DMS114 treated with DMSO at 0.1 percent for 48 hours (cell line): ENCODE measurements at regions not wholly inside any gene's neighbourhood (a gene's known extent, or its start where the extent isn't known, plus 50 kb on each side); places are given as distances from the start of the nearest gene placed in this dataset.
"Not testable (repeated sequence)": the region's sequence is repeated elsewhere in the genome, so short reads cannot be mapped to it uniquely, and the experiment has no call there.

Source experiments
- DNase-seq: peaks from one replicate; lab custom pipeline; 2025; ENCODE audit not compliant: unreplicated experiment; lab: John Stamatoyannopoulos, UW

DNA sequence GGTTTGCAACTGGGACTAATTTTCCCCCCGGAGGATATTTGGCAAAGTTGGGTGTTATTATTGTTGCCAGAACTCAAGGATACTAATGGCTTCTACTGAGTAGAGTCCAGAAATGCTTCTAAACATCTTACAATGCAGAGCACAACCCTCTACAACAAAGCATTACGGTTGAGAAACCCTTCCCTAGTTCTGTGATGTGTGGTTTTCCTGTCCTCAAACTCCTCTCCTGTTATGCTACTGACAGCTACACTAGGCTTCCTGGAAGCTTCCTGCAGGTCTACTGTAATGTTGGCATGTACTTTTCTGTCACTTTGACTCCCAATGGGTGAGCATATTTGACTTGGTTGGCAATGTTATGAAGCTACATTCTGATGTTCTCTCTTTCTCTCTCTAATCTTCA lies 1656.9 kb downstream of the MRPL39 start:
- DNase-seq: no peak

DNA sequence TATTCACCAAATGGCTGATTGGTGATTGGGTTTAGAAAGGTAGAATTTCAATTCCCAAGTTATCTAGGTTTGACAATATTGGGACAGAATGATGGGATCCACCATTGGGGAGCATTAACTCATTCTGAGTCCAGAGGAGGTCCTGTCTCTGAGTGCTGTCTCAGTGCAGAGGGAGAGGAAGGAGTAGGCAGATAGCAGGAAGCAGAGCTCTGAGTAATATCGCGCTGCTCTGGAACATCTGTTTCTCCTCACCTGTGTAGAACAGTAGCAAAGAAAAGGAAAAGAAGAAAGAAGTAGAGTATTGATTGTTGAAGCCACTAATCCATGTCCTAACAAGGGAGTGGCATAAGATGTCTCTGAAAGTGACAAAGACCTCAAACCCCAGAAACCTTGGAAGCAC lies 1657.8 kb downstream of the MRPL39 start:
- no peak for DNase-seq

DNA sequence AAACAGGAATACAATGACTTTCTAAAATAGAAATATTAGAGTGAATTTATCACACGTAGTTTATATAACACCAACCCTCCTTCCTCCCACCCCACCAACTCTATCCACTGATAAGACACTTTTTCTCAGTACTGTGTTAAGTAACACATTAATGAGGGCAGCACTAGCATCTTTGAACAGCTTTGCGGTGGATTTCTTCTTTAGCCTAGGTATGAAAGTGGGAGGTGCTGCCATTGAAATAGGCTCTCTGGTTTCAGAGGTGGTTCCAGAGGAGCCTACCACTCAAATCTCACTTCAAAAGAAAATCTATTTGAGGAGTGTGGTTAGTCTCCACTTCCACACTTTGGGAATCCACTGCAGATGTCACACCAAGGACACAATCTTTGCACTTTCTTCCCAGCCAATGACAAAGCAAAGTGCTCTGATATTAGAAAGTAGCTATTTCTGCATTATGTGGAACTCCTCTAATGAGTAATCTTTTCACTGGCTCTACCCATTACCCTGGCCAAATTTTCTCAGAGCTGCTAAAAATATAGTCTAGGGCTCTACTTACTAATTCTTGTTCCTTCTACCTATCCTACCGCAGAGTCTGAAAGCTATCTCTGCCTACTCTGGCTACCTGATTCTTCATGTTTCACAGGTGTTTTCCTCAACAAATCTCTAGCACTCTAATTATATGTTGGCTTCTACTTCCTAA lies 1667.8 kb downstream of the MRPL39 start:
- DNase-seq: no peak

GRCh38 chr21:23936991-23937390 lies 1670.3 kb downstream of the MRPL39 start:
- DNase-seq: no peak

DNA sequence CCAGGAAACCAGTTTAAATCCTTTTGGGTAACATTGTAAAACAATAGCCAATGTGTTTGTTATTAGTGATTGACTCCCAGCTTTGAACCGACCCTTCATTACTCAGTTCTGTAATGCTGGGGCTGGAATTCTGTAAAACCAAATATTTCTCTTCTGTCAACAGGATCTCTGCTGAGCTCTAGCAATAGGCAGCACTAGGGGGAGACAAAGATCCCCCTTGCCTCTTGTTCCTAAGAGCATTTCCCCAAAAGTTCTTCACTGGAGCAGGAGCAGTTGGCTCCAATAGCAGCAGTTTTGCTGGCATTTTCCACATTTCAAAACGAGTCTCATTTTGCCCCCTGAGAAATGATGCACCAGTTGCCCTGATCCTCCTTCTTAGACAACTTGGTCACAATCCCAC lies 1671.1 kb downstream of the MRPL39 start:
- no peak for DNase-seq

DNA sequence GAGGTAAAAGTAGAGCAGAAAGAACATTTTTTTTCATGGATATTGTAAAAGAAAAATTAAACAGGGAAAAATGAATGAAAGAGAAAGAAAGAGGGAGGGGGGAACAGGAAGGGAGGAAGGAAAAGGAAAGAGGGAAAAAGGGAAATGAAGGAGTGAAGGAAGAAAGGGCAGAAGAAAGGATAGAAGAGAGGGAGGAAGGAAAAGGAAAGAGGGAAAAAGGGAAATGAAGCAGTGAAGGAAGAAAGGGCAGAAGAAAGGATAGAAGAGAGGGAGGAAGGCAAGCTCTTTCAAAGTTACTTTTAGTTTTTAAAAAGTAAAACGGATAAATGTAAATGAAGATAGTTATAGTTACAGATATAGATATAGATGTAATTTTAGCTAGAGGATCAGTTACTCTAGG lies 1676.7 kb downstream of the MRPL39 start:
- DNase-seq: no peak

- not testable (repeated sequence) for DNase-seq
These were observed 1680.9 kb downstream of the MRPL39 start for GRCh38 chr21:23926430-23926829.

DNA sequence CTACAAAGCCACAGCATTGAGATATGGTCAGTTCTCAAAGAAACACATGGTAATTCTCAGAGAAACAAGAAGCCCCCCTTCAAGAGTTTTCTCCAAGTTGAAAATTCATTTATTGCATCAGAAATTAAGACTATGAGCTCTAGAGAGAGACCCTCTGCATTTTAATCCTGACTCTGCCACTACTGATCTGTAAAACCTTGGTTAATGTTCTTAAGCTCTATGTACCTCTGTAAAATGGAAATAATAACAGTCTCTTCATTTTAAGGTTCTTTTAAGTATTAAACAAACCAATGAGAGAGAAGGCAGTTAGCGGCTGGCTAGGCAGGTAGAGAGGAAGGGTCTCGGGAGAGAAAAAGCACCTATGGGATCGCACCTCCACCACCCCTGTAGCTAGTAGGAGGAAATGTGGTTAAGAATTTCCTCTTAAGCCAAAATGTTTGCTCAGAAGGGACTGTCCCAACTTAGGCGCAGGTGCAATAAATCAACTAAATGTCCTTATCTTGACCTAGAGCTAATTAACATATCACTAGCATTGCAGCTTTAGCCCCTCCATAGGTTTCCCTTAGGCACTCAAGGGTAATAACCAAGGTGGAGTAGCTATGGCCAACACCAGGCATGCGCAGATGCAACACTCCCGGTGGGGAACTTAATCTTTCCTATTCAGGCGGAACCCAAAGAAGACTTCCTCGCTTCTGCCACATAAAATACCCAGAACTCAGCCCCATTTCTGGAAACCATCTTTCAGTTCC lies 1685.4 kb downstream of the MRPL39 start:
- DNase-seq: no peak

DNA sequence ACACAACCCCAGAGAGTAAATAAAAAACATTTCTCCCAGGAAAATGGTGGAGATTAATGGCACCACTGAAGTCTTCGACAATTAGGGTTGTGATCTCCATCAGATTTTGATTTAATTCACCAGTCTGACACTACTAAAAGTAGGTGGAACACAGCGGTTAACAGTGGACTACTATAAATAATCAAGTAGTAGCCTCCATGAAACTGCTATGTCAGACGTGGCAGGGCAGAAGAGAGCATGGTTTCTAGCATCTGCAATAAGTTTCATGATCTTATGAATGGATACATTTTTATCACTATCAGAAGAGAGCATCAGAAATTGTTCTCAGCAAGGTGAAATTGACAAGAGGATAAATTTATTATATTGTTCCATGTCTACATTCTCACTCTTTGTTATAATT lies 1706.6 kb downstream of the MRPL39 start:
- DNase-seq: no peak

DNA sequence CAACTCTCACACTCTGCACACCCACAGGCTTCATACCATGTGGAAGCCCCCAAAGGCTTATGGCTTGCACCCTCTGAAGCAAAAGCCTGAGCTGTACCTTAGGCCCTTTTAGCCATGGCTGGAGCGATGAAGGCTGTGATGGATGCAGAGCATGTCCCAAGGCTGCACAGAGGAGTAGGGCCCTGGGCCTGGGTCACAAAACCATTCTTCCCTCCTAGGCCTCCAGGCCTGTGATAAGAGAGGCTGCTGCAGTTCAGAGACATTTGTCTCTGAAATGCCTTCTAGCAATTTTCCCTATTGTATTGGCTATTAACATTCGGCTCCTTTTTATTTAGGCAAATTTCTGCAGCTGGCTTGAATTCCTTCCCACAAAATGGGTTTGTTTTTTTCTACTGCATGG lies 1707.7 kb downstream of the MRPL39 start:
- no peak for DNase-seq

DNA sequence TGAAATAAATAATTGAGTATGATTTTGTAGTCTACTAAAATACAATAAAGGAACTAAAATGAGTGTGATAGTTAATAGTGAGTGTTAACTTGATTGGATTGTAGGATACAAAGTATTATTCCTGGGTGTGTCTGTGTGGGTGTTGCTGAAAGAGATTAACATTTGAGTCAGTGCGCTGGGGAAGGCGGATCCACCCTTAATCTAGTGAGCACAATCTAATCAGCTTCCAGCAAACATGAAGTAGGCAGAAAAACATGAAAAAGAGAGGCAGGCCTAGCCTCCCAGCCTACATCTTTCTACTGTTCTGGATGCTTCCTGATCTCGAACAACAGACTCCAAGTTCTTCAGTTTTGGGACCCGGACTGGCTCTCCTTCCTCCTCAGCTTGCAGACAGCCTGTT lies 1716.6 kb downstream of the MRPL39 start:
- DNase-seq: no peak

DNA sequence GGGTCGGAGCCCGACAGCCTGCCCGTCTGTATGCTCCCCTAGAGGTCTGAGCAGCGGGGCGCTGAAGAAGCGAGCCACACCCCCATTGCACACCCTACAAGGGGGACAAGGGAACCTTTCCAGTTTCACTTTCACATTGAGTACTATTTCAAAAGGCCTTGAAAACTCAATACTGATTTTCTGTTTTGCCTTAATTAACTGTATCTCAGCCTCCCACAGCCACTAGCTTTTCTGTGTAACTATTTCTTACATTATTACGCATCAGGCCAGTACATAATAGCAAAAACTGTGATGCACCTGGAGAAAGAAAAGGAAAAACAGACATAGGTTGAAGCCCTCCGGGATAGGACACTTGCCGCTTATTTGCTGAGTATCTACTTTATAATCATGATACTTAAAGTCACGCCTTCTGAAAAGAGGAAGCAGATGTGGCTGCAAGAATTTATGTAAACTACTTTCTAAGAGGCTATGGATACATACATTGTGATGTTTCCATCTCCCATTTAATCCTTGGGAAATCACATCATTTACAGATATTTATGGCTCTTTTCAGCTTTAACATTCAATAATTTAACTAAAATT lies 1719.5 kb downstream of the MRPL39 start:
- DNase-seq: no peak

GRCh38 chr21:23886828-23887724 lies 1720.2 kb downstream of the MRPL39 start:
- DNase-seq: no peak

DNA sequence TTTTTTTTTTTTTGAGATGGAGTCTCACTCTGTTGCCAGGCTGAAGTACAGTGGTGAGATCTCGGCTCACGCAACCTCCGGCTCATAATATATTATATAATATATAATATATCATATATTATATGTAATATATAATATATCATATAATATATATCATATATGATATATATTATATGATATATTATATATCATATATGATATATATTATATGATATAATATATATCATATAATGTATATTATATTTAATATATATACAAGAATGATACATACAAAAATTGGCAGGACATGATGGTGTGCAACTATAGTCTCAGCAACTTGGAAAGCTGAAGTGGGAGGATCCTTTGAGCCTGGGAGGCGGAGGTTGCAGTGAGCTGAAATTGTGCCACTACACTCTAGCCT lies 1725.5 kb downstream of the MRPL39 start:
- no peak for DNase-seq

- no peak for DNase-seq
These were observed 1730.2 kb downstream of the MRPL39 start for GRCh38 chr21:23876925-23877558.

DNA sequence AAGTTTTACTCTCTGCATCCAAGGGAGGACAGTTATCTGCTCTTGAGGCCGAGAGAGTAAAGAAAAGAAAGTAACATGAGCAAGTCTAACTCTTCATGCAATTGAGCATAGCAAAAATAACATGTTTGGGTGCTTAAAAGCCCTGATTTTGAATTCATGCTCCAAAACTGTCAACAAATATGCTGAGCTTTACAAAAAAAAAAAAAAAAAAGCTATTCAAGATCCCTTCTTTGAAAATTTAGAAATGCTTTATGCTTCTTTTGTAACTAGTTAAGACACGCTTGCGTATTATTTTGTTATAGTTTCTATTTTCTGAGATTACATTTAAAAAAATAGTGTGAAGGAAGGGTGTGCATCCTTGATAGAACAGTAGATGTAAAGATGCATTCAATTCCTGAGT lies 1733.0 kb downstream of the MRPL39 start:
- DNase-seq: no peak

- DNase-seq: no peak
These were observed 1745.3 kb downstream of the MRPL39 start for GRCh38 chr21:23861911-23862504.

DNA sequence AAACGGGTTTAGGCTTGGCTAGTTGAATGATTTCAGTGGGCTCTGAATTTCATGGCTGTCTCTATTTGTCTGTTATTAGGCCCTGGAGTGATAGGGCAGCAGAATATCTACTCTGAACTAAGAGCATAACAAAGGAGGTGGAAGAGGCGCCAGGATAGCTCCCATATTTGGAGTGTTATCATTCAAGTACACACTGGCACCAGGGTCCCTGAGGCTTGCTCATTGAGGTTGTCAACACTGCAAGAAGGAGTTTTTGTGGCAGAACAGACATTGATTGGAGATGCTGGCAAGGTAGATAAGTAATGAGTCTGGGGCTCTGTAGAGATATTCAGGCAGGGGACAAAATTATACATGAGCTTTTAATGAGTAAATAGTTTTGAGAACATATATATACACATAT lies 1748.4 kb downstream of the MRPL39 start:
- no peak for DNase-seq

- peak; percentile 8 for DNase-seq
These were observed 1753.4 kb downstream of the MRPL39 start for GRCh38 chr21:23853796-23854379.

GRCh38 chr21:23837564-23837963 lies 1769.7 kb downstream of the MRPL39 start:
- no peak for DNase-seq
